Neuronal stem cell (in vitro differentiated cells): ENCODE measurements at regions not wholly inside any gene's neighbourhood (a gene's known extent, or its start where the extent isn't known, plus 50 kb on each side); places are given as distances from the start of the nearest gene placed in this dataset.

Source experiments
- DNase-seq: peaks from one replicate; pipeline ENCODE4 v3.0.0-alpha.2; 2013; ENCODE audit warnings: low spot score
- H2AFZ ChIP-seq: one replicate; pipeline ENCODE4 v1.6.1; 2013; ENCODE audit warnings: mild to moderate bottlenecking, low read length, inconsistent platforms
- H2AK5ac ChIP-seq: 2 replicates; pipeline ENCODE4 v1.6.1; 2013; ENCODE audit warnings: low read depth, mild to moderate bottlenecking, inconsistent platforms, low read length, moderate library complexity, mixed read lengths
- H2BK120ac ChIP-seq: 2 replicates; pipeline ENCODE4 v1.6.1; 2013; ENCODE audit warnings: low read depth, mild to moderate bottlenecking, inconsistent platforms, low read length, moderate library complexity, mixed read lengths
- H2BK12ac ChIP-seq: one replicate; pipeline ENCODE4 v1.6.1; 2013; ENCODE audit warnings: low read length, inconsistent platforms
- H2BK15ac ChIP-seq: 2 replicates; pipeline ENCODE4 v1.6.1; 2013; ENCODE audit warnings: mild to moderate bottlenecking, low read length, inconsistent platforms, mixed read lengths
- H2BK5ac ChIP-seq: one replicate; pipeline ENCODE4 v1.6.1; 2013; ENCODE audit warnings: inconsistent platforms, mild to moderate bottlenecking, low read length, moderate library complexity
- H3K14ac ChIP-seq: one replicate; pipeline ENCODE4 v1.6.1; 2013; ENCODE audit warnings: low read length, inconsistent platforms
- H3K18ac ChIP-seq: 2 replicates; pipeline ENCODE4 v1.6.1; 2013; ENCODE audit warnings: low read length, inconsistent platforms
- H3K23ac ChIP-seq: 2 replicates; pipeline ENCODE4 v1.6.1; 2013; ENCODE audit warnings: low read depth, mild to moderate bottlenecking, mixed read lengths, low read length, inconsistent platforms; ENCODE audit not compliant: poor library complexity
- H3K27ac ChIP-seq: replicated peaks from 3 replicates; pipeline ENCODE4 v1.5.1; 2013; ENCODE audit warnings: low read length, inconsistent platforms
- H3K27me3 ChIP-seq, 3 experiments: 2 replicates each; pipeline ENCODE4 v1.6.1; 2013; ENCODE audit warnings: low read length in 3 of 3, mild to moderate bottlenecking in 2 of 3, inconsistent platforms in 1 of 3, low read depth in 1 of 3, mixed read lengths in 1 of 3, moderate library complexity in 1 of 3; ENCODE audit not compliant: control insufficient read depth in 3 of 3, insufficient read depth in 3 of 3
- H3K36me3 ChIP-seq, 2 donors: replicated peaks in 1 of 2; 2 replicates each; pipeline ENCODE4 v1.6.1; 2013; ENCODE audit warnings: low read length in 2 of 2; ENCODE audit not compliant: control insufficient read depth in 2 of 2, insufficient read depth in 2 of 2
- H3K4ac ChIP-seq: 2 replicates; pipeline ENCODE4 v1.6.1; 2013; ENCODE audit warnings: inconsistent platforms, mild to moderate bottlenecking, low read length, moderate library complexity
- H3K4me1 ChIP-seq, 2 donors: 1 replicate in 1 of 2; 2 replicates in 1 of 2; pipeline ENCODE4 v1.6.1; 2013; ENCODE audit warnings: low read length in 2 of 2, low read depth in 1 of 2; ENCODE audit not compliant: control insufficient read depth in 2 of 2, insufficient read depth in 1 of 2
- H3K4me2 ChIP-seq: one replicate; pipeline ENCODE4 v1.6.1; 2013; ENCODE audit warnings: mild to moderate bottlenecking, low read length, inconsistent platforms; ENCODE audit not compliant: insufficient read depth, poor library complexity, severe bottlenecking
- H3K4me3 ChIP-seq, 2 donors: 2 replicates each; pipeline ENCODE4 v1.5.1; 2013; ENCODE audit warnings: low read length in 2 of 2, mild to moderate bottlenecking in 2 of 2, inconsistent platforms in 1 of 2, moderate library complexity in 1 of 2
- H3K79me1 ChIP-seq: one replicate; pipeline ENCODE4 v1.6.1; 2013; ENCODE audit warnings: low read depth, mild to moderate bottlenecking, inconsistent platforms, low read length, moderate library complexity
- H3K9ac ChIP-seq: one replicate; pipeline ENCODE4 v1.6.1; 2013; ENCODE audit warnings: mild to moderate bottlenecking, low read depth, low read length, inconsistent platforms; ENCODE audit not compliant: poor library complexity
- H3K9me3 ChIP-seq, 2 donors: replicated peaks in 1 of 2; 2 replicates each; pipeline versions ENCODE3 to v1.6.1; 2013; ENCODE audit warnings: low read length in 2 of 2, mild to moderate bottlenecking in 2 of 2, inconsistent platforms in 1 of 2, low read depth in 1 of 2, mixed read lengths in 1 of 2, moderate library complexity in 1 of 2; ENCODE audit not compliant: control insufficient read depth in 2 of 2, insufficient read depth in 1 of 2
- H4K8ac ChIP-seq: one replicate; pipeline ENCODE4 v1.6.1; 2013; ENCODE audit warnings: low read depth, mild to moderate bottlenecking, inconsistent platforms, low read length, moderate library complexity
- H4K91ac ChIP-seq: one replicate; pipeline ENCODE4 v1.6.1; 2013; ENCODE audit warnings: low read length, low read depth, mild to moderate bottlenecking, inconsistent platforms; ENCODE audit not compliant: poor library complexity
- WGBS, 2 donors: extraction: QIAGEN DNeasy Blood & Tissue Kit; methylation state at CpG; one replicate each; pipeline ENCODE4 v1.1.7; 2013; ENCODE audit warnings: missing lambda C conversion rate in 2 of 2, mixed read lengths in 1 of 2; ENCODE audit not compliant: insufficient read length in 2 of 2, insufficient replicate concordance in 1 of 2; ENCODE audit errors: extremely low coverage in 2 of 2; 5-methylcytosine and 5-hydroxymethylcytosine counted together

GRCh38 chr13:50706505-50706904 lies 137.0 kb downstream of the DLEU7 start:
- no CpG with 5 or more reads among the region's 2 CpGs for WGBS, 2 donors
- no peak overlapping the region for H2BK15ac ChIP-seq

GRCh38 chr13:50707628-50708027 lies 135.9 kb downstream of the DLEU7 start:
- WGBS, 2 donors = no CpG with 5 or more reads among the region's 1 CpG
- Histone ChIP-seq H3K18ac (no peak overlapping the region), H2BK5ac (no peak overlapping the region), H3K4me3 (no peak overlapping the region), H2AFZ (no peak overlapping the region), H2AK5ac (no peak overlapping the region), H4K8ac (no peak overlapping the region), H2BK120ac (no peak overlapping the region), H3K27ac (no peak overlapping the region), H3K79me1 (no peaks in the 10 kb centered on the region), H3K27me3 (no peaks in the 10 kb centered on the region), H4K91ac (no peak overlapping the region), H3K4me1 (peaks cover 0 to 3% of the 10 kb centered on the region in 2 donors), H3K4me2 (no peak overlapping the region), H2BK12ac (no peak overlapping the region), H3K36me3 (no peaks in the 10 kb centered on the region), H3K23ac (no peak overlapping the region), H3K4ac (no peak overlapping the region), H3K9me3 (no peaks in the 10 kb centered on the region), H2BK15ac (no peak overlapping the region), H3K9ac (no peak overlapping the region), H3K14ac (no peak overlapping the region)
- no peak for DNase-seq

More at GRCh38 chr13:50706505-50706904, 137.0 kb downstream of the DLEU7 start:
- H2BK5ac ChIP-seq = no peak overlapping the region
- H3K4ac ChIP-seq = no peak overlapping the region
- H2BK12ac ChIP-seq = no peak overlapping the region
- H3K79me1 ChIP-seq = no peaks in the 10 kb centered on the region
- H3K14ac ChIP-seq = no peak overlapping the region
- no peak overlapping the region for H3K4me2 ChIP-seq
- H4K91ac ChIP-seq = no peak overlapping the region
- peaks cover 0 to 3% of the 10 kb centered on the region in 2 donors for H3K4me1 ChIP-seq
- H3K23ac ChIP-seq = no peak overlapping the region
- H2AK5ac ChIP-seq = no peak overlapping the region
- no peak for DNase-seq
- H4K8ac ChIP-seq = no peak overlapping the region
- H2AFZ ChIP-seq = no peak overlapping the region
- no peaks in the 10 kb centered on the region for H3K9me3 ChIP-seq
- H3K9ac ChIP-seq = no peak overlapping the region
- no peak overlapping the region for H3K18ac ChIP-seq
- no peaks in the 10 kb centered on the region for H3K27me3 ChIP-seq
- no peak overlapping the region for H3K27ac ChIP-seq
- no peak overlapping the region for H2BK120ac ChIP-seq
- no peaks in the 10 kb centered on the region for H3K36me3 ChIP-seq
- H3K4me3 ChIP-seq = no peak overlapping the region

GRCh38 chr13:50708461-50708860 lies 135.0 kb downstream of the DLEU7 start:
- H3K36me3 ChIP-seq = no peaks in the 10 kb centered on the region
- H3K4me3 ChIP-seq = no peak overlapping the region
- H3K9ac ChIP-seq = no peak overlapping the region
- H2BK12ac ChIP-seq = no peak overlapping the region
- H2BK120ac ChIP-seq = no peak overlapping the region
- no peak overlapping the region for H3K4ac ChIP-seq
- H3K27ac ChIP-seq = no peak overlapping the region
- no peak overlapping the region for H4K91ac ChIP-seq
- H2AK5ac ChIP-seq = no peak overlapping the region
- no peaks in the 10 kb centered on the region for H3K9me3 ChIP-seq
- peaks cover 0 to 3% of the 10 kb centered on the region in 2 donors for H3K4me1 ChIP-seq
- H4K8ac ChIP-seq = no peak overlapping the region
- no peak overlapping the region for H2BK5ac ChIP-seq
- no CpG with 5 or more reads among the region's 3 CpGs for WGBS, 2 donors
- no peak overlapping the region for H3K14ac ChIP-seq
- H3K18ac ChIP-seq = no peak overlapping the region
- no peak for DNase-seq
- no peaks in the 10 kb centered on the region for H3K79me1 ChIP-seq
- H2AFZ ChIP-seq = no peak overlapping the region
- no peaks in the 10 kb centered on the region for H3K27me3 ChIP-seq
- no peak overlapping the region for H3K23ac ChIP-seq
- no peak overlapping the region for H3K4me2 ChIP-seq
- no peak overlapping the region for H2BK15ac ChIP-seq

- DNase-seq = no peak
- no peak overlapping the region for H3K14ac ChIP-seq
- no peak overlapping the region for H2BK12ac ChIP-seq
- H3K27me3 ChIP-seq = no peaks in the 10 kb centered on the region
- no peak overlapping the region for H2BK120ac ChIP-seq
- no peak overlapping the region for H2AFZ ChIP-seq
- no peak overlapping the region for H3K4me3 ChIP-seq
- no peak overlapping the region for H2BK15ac ChIP-seq
- H3K18ac ChIP-seq = no peak overlapping the region
- H3K9ac ChIP-seq = no peak overlapping the region
- no peak overlapping the region for H3K4ac ChIP-seq
- no peak overlapping the region for H2AK5ac ChIP-seq
- no CpG with 5 or more reads among the region's 2 CpGs for WGBS, 2 donors
- peaks cover 0 to 3% of the 10 kb centered on the region in 2 donors for H3K4me1 ChIP-seq
- H3K36me3 ChIP-seq = no peaks in the 10 kb centered on the region
- no peak overlapping the region for H4K91ac ChIP-seq
- no peak overlapping the region for H2BK5ac ChIP-seq
- no peak overlapping the region for H4K8ac ChIP-seq
- H3K4me2 ChIP-seq = no peak overlapping the region
- H3K23ac ChIP-seq = no peak overlapping the region
- no peaks in the 10 kb centered on the region for H3K9me3 ChIP-seq
- H3K27ac ChIP-seq = no peak overlapping the region
- H3K79me1 ChIP-seq = no peaks in the 10 kb centered on the region
Measured at GRCh38 chr13:50709058-50709457, 134.4 kb downstream of the DLEU7 start.
